DND-41 (cell line): ENCODE measurements at regions not wholly inside any gene's neighbourhood (a gene's known extent, or its start where the extent isn't known, plus 50 kb on each side); places are given as distances from the start of the nearest gene placed in this dataset.

ENCODE experiments used
- ATAC-seq: fragments of 200-7000 bp; cut with Tn5 transposase; 3 replicates; pipeline ENCODE4 v1.9.1; 2021; ENCODE audit warnings: low read depth; ENCODE audit not compliant: insufficient read depth
- DNase-seq: peaks from one replicate; pipeline ENCODE4 v3.0.0-alpha.2; 2020
- H2AFZ ChIP-seq: 2 replicates; pipeline ENCODE4 v1.6.0; 2012; ENCODE audit warnings: low read depth, low read length
- H3K27ac ChIP-seq: 2 replicates; pipeline ENCODE4 v1.5.1; 2012; ENCODE audit warnings: low read length, inconsistent platforms
- H3K27me3 ChIP-seq: fragments of 200-600 bp; sonication (generic); 2 replicates; pipeline ENCODE4 v1.6.0; 2012; ENCODE audit warnings: low read length, mild to moderate bottlenecking, inconsistent platforms; ENCODE audit not compliant: insufficient read depth, poor library complexity
- H3K36me3 ChIP-seq: 2 replicates; pipeline ENCODE4 v1.5.1; 2012; ENCODE audit warnings: low read length, inconsistent platforms; ENCODE audit not compliant: insufficient read depth
- H3K4me1 ChIP-seq: 2 replicates; pipeline ENCODE4 v1.5.1; 2012; ENCODE audit warnings: mild to moderate bottlenecking, low read length; ENCODE audit not compliant: insufficient read depth
- H3K4me2 ChIP-seq: 2 replicates; pipeline ENCODE4 v1.6.0; 2012; ENCODE audit warnings: mild to moderate bottlenecking, moderate library complexity, low read length, inconsistent platforms; ENCODE audit not compliant: insufficient read depth
- H3K4me3 ChIP-seq, 2 experiments: fragments of 200-600 bp in 1 of 2; shearing (Covaris generic) in 1 of 2; 2 replicates each; pipeline ENCODE4 v1.5.1; 2012 to 2016; ENCODE audit warnings: inconsistent platforms in 2 of 2, low read length in 2 of 2, mild to moderate bottlenecking in 2 of 2, low read depth in 1 of 2, moderate library complexity in 1 of 2
- H3K79me2 ChIP-seq: 2 replicates; pipeline ENCODE4 v1.6.0; 2012; ENCODE audit warnings: low read length, inconsistent platforms; ENCODE audit not compliant: insufficient read depth
- H3K9ac ChIP-seq: 2 replicates; pipeline ENCODE4 v1.6.0; 2012; ENCODE audit warnings: low read depth, mild to moderate bottlenecking, inconsistent platforms, low read length, moderate library complexity
- H3K9me3 ChIP-seq: 2 replicates; pipeline ENCODE4 v1.5.1; 2012; ENCODE audit warnings: low read length, moderate library complexity, mild to moderate bottlenecking, inconsistent platforms; ENCODE audit not compliant: insufficient read depth, severe bottlenecking
- H4K20me1 ChIP-seq: 2 replicates; pipeline ENCODE4 v1.6.0; 2012; ENCODE audit warnings: low read length; ENCODE audit not compliant: insufficient read depth
- CTCF ChIP-seq: IDR thresholded peaks from 2 replicates; pipeline ENCODE4 v1.5.1; 2012; ENCODE audit warnings: borderline replicate concordance, low read length, moderate library complexity, mild to moderate bottlenecking; ENCODE audit not compliant: poor library complexity, severe bottlenecking; ENCODE audit errors: extremely low read depth
- EZH2 ChIP-seq: IDR thresholded peaks from 3 replicates; pipeline ENCODE4 v1.6.1; 2012; ENCODE audit warnings: borderline replicate concordance, low read depth, mild to moderate bottlenecking, moderate library complexity, low read length, inconsistent platforms; ENCODE audit not compliant: severe bottlenecking

GRCh38 chr6:55968926-55969325 is 93.5 kb upstream of the BMP5 start:
- no peaks in the 10 kb centered on the region for H3K4me1 ChIP-seq
- no peak overlapping the region for H2AFZ ChIP-seq
- H3K9ac ChIP-seq = no peak overlapping the region
- H4K20me1 ChIP-seq = no peaks in the 10 kb centered on the region
- no peak for TF ChIP-seq EZH2
- TF ChIP-seq CTCF = no peak
- no peak overlapping the region for H3K4me2 ChIP-seq
- H3K27me3 ChIP-seq = no peaks in the 10 kb centered on the region
- ATAC-seq (no peak), DNase-seq (no peak)
- no peaks in the 10 kb centered on the region for H3K36me3 ChIP-seq
- no peaks in the 10 kb centered on the region for H3K79me2 ChIP-seq
- H3K27ac ChIP-seq = no peak overlapping the region
- no peaks in the 10 kb centered on the region for H3K9me3 ChIP-seq
- no peak overlapping the region for H3K4me3 ChIP-seq

GRCh38 chr6:55964136-55964535 is 88.7 kb upstream of the BMP5 start:
- Histone ChIP-seq H3K4me1 (no peaks in the 10 kb centered on the region), H3K27ac (no peak overlapping the region), H3K79me2 (no peaks in the 10 kb centered on the region), H3K4me2 (no peak overlapping the region), H3K9ac (no peak overlapping the region), H2AFZ (no peak overlapping the region), H3K36me3 (no peaks in the 10 kb centered on the region), H3K9me3 (no peaks in the 10 kb centered on the region), H3K4me3 (no peak overlapping the region), H3K27me3 (no peaks in the 10 kb centered on the region), H4K20me1 (no peaks in the 10 kb centered on the region)
- TF ChIP-seq EZH2 (no peak), CTCF (no peak)
- ATAC-seq (no peak), DNase-seq (no peak)

DNA sequence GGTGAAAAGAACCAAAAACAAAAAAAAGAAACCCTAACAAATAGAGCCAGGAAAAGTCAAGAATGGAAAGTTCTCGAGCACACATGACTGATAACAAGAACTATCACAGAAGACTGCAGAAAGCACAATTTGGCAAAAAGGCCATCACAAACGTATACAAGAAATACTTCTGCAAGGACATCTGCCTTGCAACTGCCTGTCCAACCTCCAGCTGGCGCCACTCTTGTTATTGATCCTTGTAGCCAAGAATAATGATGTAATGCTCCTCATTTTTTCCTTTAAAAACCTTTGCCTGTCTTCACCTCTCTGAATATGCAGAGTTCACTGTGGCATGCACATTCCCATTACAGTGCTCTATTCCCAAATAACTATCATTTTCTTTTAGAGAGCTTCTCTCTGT is 87.9 kb upstream of the BMP5 start:
- ATAC-seq (no peak), DNase-seq (no peak)
- H3K4me1 ChIP-seq = no peaks in the 10 kb centered on the region
- no peaks in the 10 kb centered on the region for H4K20me1 ChIP-seq
- no peaks in the 10 kb centered on the region for H3K79me2 ChIP-seq
- H2AFZ ChIP-seq = no peak overlapping the region
- TF ChIP-seq EZH2 = no peak
- no peak overlapping the region for H3K9ac ChIP-seq
- no peak overlapping the region for H3K4me3 ChIP-seq
- no peaks in the 10 kb centered on the region for H3K27me3 ChIP-seq
- H3K9me3 ChIP-seq = no peaks in the 10 kb centered on the region
- no peaks in the 10 kb centered on the region for H3K36me3 ChIP-seq
- H3K27ac ChIP-seq = no peak overlapping the region
- H3K4me2 ChIP-seq = no peak overlapping the region

DNA sequence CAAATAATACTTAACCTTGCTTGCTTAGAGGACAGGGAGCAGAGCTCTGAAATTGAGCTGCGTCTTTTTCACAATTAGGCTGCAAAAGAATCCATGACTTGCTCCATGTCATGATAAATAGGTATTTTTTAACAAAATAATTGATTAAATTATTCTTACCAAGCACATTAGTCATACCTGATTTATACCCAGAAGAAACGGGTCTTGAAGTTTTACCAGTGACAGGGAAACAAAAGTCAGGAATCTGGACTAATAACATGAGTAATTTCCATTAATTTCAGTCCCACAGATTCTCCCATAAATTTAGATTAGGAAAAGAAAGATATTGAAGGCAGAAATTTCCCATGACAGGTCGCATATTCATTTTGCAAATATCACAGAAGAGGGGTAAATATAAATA is 85.0 kb upstream of the BMP5 start:
- Histone ChIP-seq H3K36me3 (no peaks in the 10 kb centered on the region), H3K9ac (no peak overlapping the region), H4K20me1 (no peaks in the 10 kb centered on the region), H3K79me2 (no peaks in the 10 kb centered on the region), H3K27me3 (peaks cover 3% of the 10 kb centered on the region), H3K4me3 (no peak overlapping the region), H3K27ac (no peak overlapping the region), H3K4me2 (no peak overlapping the region), H3K4me1 (no peaks in the 10 kb centered on the region), H3K9me3 (no peaks in the 10 kb centered on the region), H2AFZ (no peak overlapping the region)
- no peak for TF ChIP-seq EZH2
- no peak for TF ChIP-seq CTCF
- ATAC-seq (no peak), DNase-seq (no peak)
